Karpas-422 (cell line): ENCODE measurements at regions not wholly inside any gene's neighbourhood (a gene's known extent, or its start where the extent isn't known, plus 50 kb on each side); places are given as distances from the start of the nearest gene placed in this dataset.

Experiments used
- DNase-seq: peaks from one replicate; pipeline ENCODE4 v3.0.0-alpha.2; 2015
- H2AFZ ChIP-seq: fragments of 200-600 bp; sonication (generic); 2 replicates; pipeline ENCODE4 v1.6.1; 2014; ENCODE audit warnings: antibody characterized with exemption, low read length, mixed read lengths
- H3K27ac ChIP-seq: fragments of 200-600 bp; sonication (generic); 2 replicates; pipeline ENCODE4 v1.5.1; 2014; ENCODE audit warnings: mild to moderate bottlenecking, low read length, moderate library complexity
- H3K27me3 ChIP-seq: fragments of 200-600 bp; sonication (generic); 2 replicates; pipeline ENCODE4 v1.6.1; 2014; ENCODE audit warnings: low read length, mixed read lengths
- H3K36me3 ChIP-seq: fragments of 200-600 bp; sonication (generic); 2 replicates; pipeline ENCODE4 v1.6.1; 2014; ENCODE audit warnings: low read length, mixed read lengths; ENCODE audit not compliant: insufficient read depth
- H3K4me1 ChIP-seq: fragments of 200-600 bp; sonication (generic); 2 replicates; pipeline ENCODE4 v1.6.1; 2014; ENCODE audit warnings: mild to moderate bottlenecking, low read length, mixed read lengths
- H3K4me2 ChIP-seq: fragments of 200-600 bp; sonication (generic); 2 replicates; pipeline ENCODE4 v1.6.1; 2014; ENCODE audit warnings: low read length, low read depth, mild to moderate bottlenecking; ENCODE audit not compliant: poor library complexity, severe bottlenecking
- H3K4me3 ChIP-seq: fragments of 200-600 bp; sonication (generic); 2 replicates; pipeline ENCODE4 v1.5.1; 2014; ENCODE audit warnings: mild to moderate bottlenecking, antibody characterized with exemption, low read length, mixed read lengths
- H3K79me2 ChIP-seq: fragments of 200-600 bp; sonication (generic); 2 replicates; pipeline ENCODE4 v1.6.1; 2014; ENCODE audit warnings: mild to moderate bottlenecking, low read length, mixed read lengths
- H3K9ac ChIP-seq: fragments of 200-600 bp; sonication (generic); 2 replicates; pipeline ENCODE4 v1.6.0; 2014; ENCODE audit warnings: low read length
- H3K9me2 ChIP-seq: fragments of 200-600 bp; sonication (generic), shearing (Covaris generic); replicated peaks from 2 replicates; pipeline ENCODE4 v1.6.0; 2014; ENCODE audit warnings: mild to moderate bottlenecking, low read length, moderate library complexity; ENCODE audit not compliant: insufficient read depth
- H3K9me3 ChIP-seq: fragments of 300-700, 200-600 bp; sonication (generic); 2 replicates; pipeline ENCODE4 v1.6.1; 2014; ENCODE audit warnings: low read length, mixed read lengths
- H4K20me1 ChIP-seq: fragments of 200-600 bp; sonication (generic); 2 replicates; pipeline ENCODE4 v1.6.1; 2014; ENCODE audit warnings: mild to moderate bottlenecking, antibody characterized with exemption, low read length, low read depth; ENCODE audit not compliant: insufficient read depth

GRCh38 chr2:163491850-163492249 is 244.0 kb downstream of the FIGN start:
- Histone ChIP-seq H3K27me3 (no peaks in the 10 kb centered on the region), H3K9ac (no peak overlapping the region), H3K79me2 (no peaks in the 10 kb centered on the region), H3K4me2 (no peak overlapping the region), H3K9me3 (no peaks in the 10 kb centered on the region), H4K20me1 (no peaks in the 10 kb centered on the region), H3K36me3 (no peaks in the 10 kb centered on the region), H3K4me3 (no peak overlapping the region), H3K9me2 (no peaks in the 10 kb centered on the region), H3K4me1 (peaks cover 2% of the 10 kb centered on the region; the same call in 1 of the 2 replicates), H2AFZ (no peak overlapping the region), H3K27ac (no peak overlapping the region)
- no peak for DNase-seq

- H3K4me2 ChIP-seq = no peak overlapping the region
- no peaks in the 10 kb centered on the region for H3K27me3 ChIP-seq
- no peak for DNase-seq
- H3K9ac ChIP-seq = no peak overlapping the region
- H3K36me3 ChIP-seq = no peaks in the 10 kb centered on the region
- H4K20me1 ChIP-seq = no peaks in the 10 kb centered on the region
- no peak overlapping the region for H3K27ac ChIP-seq
- no peaks in the 10 kb centered on the region for H3K9me2 ChIP-seq
- H3K9me3 ChIP-seq = no peaks in the 10 kb centered on the region
- no peak overlapping the region for H3K4me3 ChIP-seq
- no peaks in the 10 kb centered on the region for H3K79me2 ChIP-seq
- H3K4me1 ChIP-seq = peaks cover under 1% of the 10 kb centered on the region; the same call in 1 of the 2 replicates
- no peak overlapping the region for H2AFZ ChIP-seq
These were observed 245.5 kb downstream of the FIGN start for GRCh38 chr2:163490281-163490680.

DNA sequence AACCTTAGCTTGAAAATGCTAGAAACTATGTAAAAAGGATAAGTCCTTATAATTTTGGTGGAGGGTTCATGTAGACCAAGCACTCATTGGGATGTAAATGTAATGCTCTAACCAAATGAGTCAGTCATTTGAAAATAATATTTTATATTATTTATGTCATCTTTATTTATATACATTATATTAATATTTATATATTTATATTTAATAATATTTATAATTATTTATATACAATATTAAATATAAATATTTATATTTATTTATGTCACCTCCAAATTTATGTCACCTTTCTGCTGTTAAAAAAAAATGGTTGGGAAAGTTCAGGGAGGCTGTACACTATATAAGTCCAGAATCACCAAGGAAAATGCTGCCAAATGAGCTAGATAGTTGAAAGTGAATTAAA is 254.3 kb downstream of the FIGN start:
- DNase-seq = no peak
- no peaks in the 10 kb centered on the region for H3K9me3 ChIP-seq
- H3K79me2 ChIP-seq = no peaks in the 10 kb centered on the region
- no peaks in the 10 kb centered on the region for H4K20me1 ChIP-seq
- no peak overlapping the region for H3K4me3 ChIP-seq
- no peak overlapping the region for H3K27ac ChIP-seq
- H3K9me2 ChIP-seq = no peaks in the 10 kb centered on the region
- H3K4me1 ChIP-seq = no peaks in the 10 kb centered on the region
- H3K4me2 ChIP-seq = no peak overlapping the region
- H3K36me3 ChIP-seq = no peaks in the 10 kb centered on the region
- no peaks in the 10 kb centered on the region for H3K27me3 ChIP-seq
- H2AFZ ChIP-seq = no peak overlapping the region
- H3K9ac ChIP-seq = no peak overlapping the region

DNA sequence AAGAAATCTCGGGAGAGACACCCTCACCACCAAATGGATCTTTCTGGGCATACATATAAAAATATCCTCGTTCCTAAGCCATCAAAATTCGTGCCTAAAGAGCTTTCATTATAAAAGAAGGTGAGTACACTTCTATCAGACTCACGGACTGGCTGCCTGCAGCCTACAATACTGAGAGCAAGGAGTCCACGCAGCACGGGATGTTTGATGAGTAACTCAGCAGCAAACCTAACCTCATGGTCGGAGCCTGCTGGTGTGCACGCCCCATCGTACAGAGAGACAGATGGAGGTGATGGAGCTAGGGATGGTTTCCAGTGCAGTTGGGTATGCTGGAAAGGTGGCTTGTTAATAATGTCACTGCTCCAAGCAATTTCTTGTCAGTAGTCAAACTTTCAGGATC is 256.2 kb downstream of the FIGN start:
- Histone ChIP-seq H3K4me2 (no peak overlapping the region), H3K9me2 (no peaks in the 10 kb centered on the region), H3K79me2 (no peaks in the 10 kb centered on the region), H4K20me1 (no peaks in the 10 kb centered on the region), H2AFZ (no peak overlapping the region), H3K4me1 (no peaks in the 10 kb centered on the region), H3K4me3 (no peak overlapping the region), H3K9ac (no peak overlapping the region), H3K36me3 (no peaks in the 10 kb centered on the region), H3K27ac (no peak overlapping the region), H3K27me3 (no peaks in the 10 kb centered on the region), H3K9me3 (no peaks in the 10 kb centered on the region)
- DNase-seq = no peak

GRCh38 chr2:163475815-163476214 is 260.0 kb downstream of the FIGN start:
- H2AFZ ChIP-seq = no peak overlapping the region
- no peaks in the 10 kb centered on the region for H3K9me2 ChIP-seq
- no peaks in the 10 kb centered on the region for H3K4me1 ChIP-seq
- no peaks in the 10 kb centered on the region for H3K36me3 ChIP-seq
- no peaks in the 10 kb centered on the region for H3K9me3 ChIP-seq
- H4K20me1 ChIP-seq = no peaks in the 10 kb centered on the region
- no peaks in the 10 kb centered on the region for H3K79me2 ChIP-seq
- H3K4me3 ChIP-seq = no peak overlapping the region
- H3K27me3 ChIP-seq = no peaks in the 10 kb centered on the region
- no peak overlapping the region for H3K27ac ChIP-seq
- no peak overlapping the region for H3K4me2 ChIP-seq
- H3K9ac ChIP-seq = no peak overlapping the region
- no peak for DNase-seq

DNA sequence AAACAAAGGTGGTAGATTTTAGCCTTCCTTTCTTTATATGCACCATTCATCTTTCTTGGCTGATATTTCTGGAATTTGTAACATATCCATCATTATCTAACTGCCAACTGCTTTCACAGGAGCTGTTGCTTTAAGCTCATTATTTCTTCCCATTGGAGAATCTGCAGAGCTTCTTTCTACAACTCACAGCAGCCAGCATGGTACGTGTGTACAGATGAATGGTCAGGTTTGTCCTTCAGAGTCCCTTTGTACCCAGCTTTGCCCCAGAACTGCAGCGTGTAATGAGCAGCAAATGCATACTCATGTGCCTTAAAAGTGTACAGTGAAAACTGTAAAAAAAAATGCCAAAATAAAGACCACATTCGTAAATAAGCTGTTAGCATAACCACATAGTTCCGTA is 260.9 kb downstream of the FIGN start:
- H3K27ac ChIP-seq = no peak overlapping the region
- H3K36me3 ChIP-seq = no peaks in the 10 kb centered on the region
- H4K20me1 ChIP-seq = no peaks in the 10 kb centered on the region
- no peaks in the 10 kb centered on the region for H3K27me3 ChIP-seq
- DNase-seq = no peak
- H3K9me2 ChIP-seq = no peaks in the 10 kb centered on the region
- H3K4me2 ChIP-seq = no peak overlapping the region
- H3K9ac ChIP-seq = no peak overlapping the region
- no peaks in the 10 kb centered on the region for H3K4me1 ChIP-seq
- H2AFZ ChIP-seq = no peak overlapping the region
- no peak overlapping the region for H3K4me3 ChIP-seq
- H3K9me3 ChIP-seq = no peaks in the 10 kb centered on the region
- no peaks in the 10 kb centered on the region for H3K79me2 ChIP-seq

GRCh38 chr2:163474319-163474744 is 261.5 kb downstream of the FIGN start:
- Histone ChIP-seq H3K9me3 (no peaks in the 10 kb centered on the region), H3K9ac (no peak overlapping the region), H3K4me2 (no peak overlapping the region), H3K9me2 (no peaks in the 10 kb centered on the region), H2AFZ (no peak overlapping the region), H3K4me1 (no peaks in the 10 kb centered on the region), H3K36me3 (no peaks in the 10 kb centered on the region), H3K79me2 (no peaks in the 10 kb centered on the region), H4K20me1 (no peaks in the 10 kb centered on the region), H3K27me3 (no peaks in the 10 kb centered on the region), H3K4me3 (no peak overlapping the region), H3K27ac (no peak overlapping the region)
- DNase-seq = no peak

GRCh38 chr2:163471947-163472346 is 263.9 kb downstream of the FIGN start:
- Histone ChIP-seq H3K4me2 (no peak overlapping the region), H2AFZ (no peak overlapping the region), H3K27ac (no peak overlapping the region), H3K9me2 (no peaks in the 10 kb centered on the region), H4K20me1 (no peaks in the 10 kb centered on the region), H3K79me2 (no peaks in the 10 kb centered on the region), H3K36me3 (no peaks in the 10 kb centered on the region), H3K9me3 (no peaks in the 10 kb centered on the region), H3K4me3 (no peak overlapping the region), H3K9ac (no peak overlapping the region), H3K4me1 (no peaks in the 10 kb centered on the region), H3K27me3 (no peaks in the 10 kb centered on the region)
- DNase-seq = no peak

GRCh38 chr2:163469561-163469962 is 266.2 kb downstream of the FIGN start:
- Histone ChIP-seq H3K27me3 (no peaks in the 10 kb centered on the region), H2AFZ (no peak overlapping the region), H3K36me3 (no peaks in the 10 kb centered on the region), H3K4me1 (peaks cover 12% of the 10 kb centered on the region), H3K27ac (no peak overlapping the region), H4K20me1 (no peaks in the 10 kb centered on the region), H3K4me3 (no peak overlapping the region), H3K79me2 (no peaks in the 10 kb centered on the region), H3K4me2 (no peak overlapping the region), H3K9me2 (no peaks in the 10 kb centered on the region), H3K9me3 (no peaks in the 10 kb centered on the region), H3K9ac (no peak overlapping the region)
- no peak for DNase-seq
